Kidney (tissue), 13 donors: ENCODE measurements at regions not wholly inside any gene's neighbourhood (a gene's known extent, or its start where the extent isn't known, plus 50 kb on each side); places are given as distances from the start of the nearest gene placed in this dataset.

Experiments
- DNase-seq, 5 donors: peaks; one replicate each; pipeline ENCODE4 v3.0.0-alpha.2; 2013 to 2020
- FAIRE-seq: peaks from 2 replicates; lab custom pipeline; 2012; peaks lifted over from hg19 to GRCh38; lab: Jason Lieb, UNC
- H3K27ac ChIP-seq, 2 donors: one replicate each; pipeline ENCODE4 v1.7.0; 2013; ENCODE audit warnings: low read depth in 2 of 2, low read length in 2 of 2, inconsistent platforms in 1 of 2
- H3K27me3 ChIP-seq: one replicate; pipeline ENCODE4 v1.7.1; 2013; ENCODE audit warnings: low read length, inconsistent platforms; ENCODE audit not compliant: control insufficient read depth, insufficient read depth
- H3K36me3 ChIP-seq, 3 donors: one replicate each; pipeline versions ENCODE4 v1.7.0 to v1.7.1; 2013; ENCODE audit warnings: low read length in 3 of 3, control low read depth in 1 of 3, inconsistent platforms in 1 of 3; ENCODE audit not compliant: insufficient read depth in 3 of 3, control insufficient read depth in 2 of 3
- H3K4me1 ChIP-seq, 3 donors: one replicate each; pipeline versions ENCODE4 v1.7.0 to v1.7.1; 2013; ENCODE audit warnings: low read length in 3 of 3, inconsistent platforms in 1 of 3, low read depth in 1 of 3; ENCODE audit not compliant: control insufficient read depth in 2 of 3, insufficient read depth in 2 of 3
- H3K4me3 ChIP-seq, 3 donors: one replicate each; pipeline versions ENCODE4 v1.7.0 to v1.8.1; 2013; ENCODE audit warnings: low read length in 3 of 3, control low read depth in 1 of 3, inconsistent platforms in 1 of 3
- H3K9ac ChIP-seq, 3 donors: one replicate each; pipeline versions ENCODE4 v1.7.0 to v1.7.1; 2013; ENCODE audit warnings: low read length in 3 of 3, control low read depth in 1 of 3, inconsistent platforms in 1 of 3
- H3K9me3 ChIP-seq, 3 donors: one replicate each; pipeline versions ENCODE4 v1.7.0 to v1.7.1; 2013; ENCODE audit warnings: low read length in 3 of 3, control low read depth in 1 of 3, inconsistent platforms in 1 of 3; ENCODE audit not compliant: control insufficient read depth in 2 of 3, insufficient read depth in 1 of 3
- CTCF ChIP-seq: IDR thresholded peaks from 3 replicates; pipeline ENCODE4 v1.5.1; 2012; ENCODE audit warnings: mild to moderate bottlenecking, moderate library complexity, borderline replicate concordance; ENCODE audit not compliant: insufficient read depth; ENCODE audit errors: extremely low read depth
- intact Hi-C: fragments of 100-400 bp; cut with DNase I; formaldehyde crosslinking; loops from one replicate; pipeline ENCODE4 v1.11.1; 2022
- donor health status: control.
- donor health status: control.
- donor health status: control.
- donor health status: control.
- donor health status: control.
- donor health status: DM: yes; HTN: yes; CAD: no.
- donor health status: Normal renal cell carcinoma (clear cell type).

GRCh38 chr20:4086771-4087687, 61.6 kb upstream of the SMOX start:
- Histone ChIP-seq H3K4me3 (no peak overlapping the region), H3K36me3 (no peaks in the 10 kb centered on the region), H3K27ac (no peak overlapping the region), H3K4me1 (peaks cover 0 to 4% (median 0%) of the 10 kb centered on the region in 3 donors), H3K9ac (no peak overlapping the region), H3K27me3 (no peaks in the 10 kb centered on the region), H3K9me3 (no peaks in the 10 kb centered on the region)
- no peak for TF ChIP-seq CTCF
- DNase-seq, result no peak
- intact Hi-C loops, result no loop called here
- FAIRE-seq, result no peak

- Histone ChIP-seq H3K9ac (no peak overlapping the region), H3K9me3 (no peaks in the 10 kb centered on the region), H3K27me3 (no peaks in the 10 kb centered on the region), H3K27ac (no peak overlapping the region), H3K4me1 (peaks cover 0 to 4% (median 0%) of the 10 kb centered on the region in 3 donors), H3K4me3 (no peak overlapping the region), H3K36me3 (no peaks in the 10 kb centered on the region)
- no peak for FAIRE-seq
- no peak for DNase-seq
- TF ChIP-seq CTCF, result no peak
- intact Hi-C loops, result no loop called here
Measured at GRCh38 chr20:4084721-4085120, 63.9 kb upstream of the SMOX start.

GRCh38 chr20:4084096-4084495, 64.5 kb upstream of the SMOX start:
- intact Hi-C loops, result no loop called here
- Histone ChIP-seq H3K4me3 (no peak overlapping the region), H3K9me3 (no peaks in the 10 kb centered on the region), H3K27ac (no peak overlapping the region), H3K27me3 (no peaks in the 10 kb centered on the region), H3K9ac (no peak overlapping the region), H3K36me3 (no peaks in the 10 kb centered on the region), H3K4me1 (peaks cover 0 to 4% (median 0%) of the 10 kb centered on the region in 3 donors)
- FAIRE-seq (no peak), DNase-seq (no peak)
- TF ChIP-seq CTCF, result no peak
